GM12878 (cell line): ENCODE measurements at regions not wholly inside any gene's neighbourhood (a gene's known extent, or its start where the extent isn't known, plus 50 kb on each side); places are given as distances from the start of the nearest gene placed in this dataset.

ENCODE experiments used
- ATAC-seq: fragments of 200-7000 bp; cut with Tn5 transposase; 3 replicates; pipeline ENCODE4 v1.9.1; 2020; ENCODE audit warnings: mild to moderate bottlenecking, moderate library complexity
- BruUV-seq: library from RNA; stranded (reverse); fragments of 400-500 nt; replicated peaks from 2 replicates; lab custom pipeline; 2021; lab: Mats Ljungman, UMichigan
- CTCF ChIA-PET: fragments of 300-600 bp; sonication (Branson Sonifier 250); formaldehyde crosslinking; extraction: SDS; loops from one replicate; lab custom pipeline; 2021; ENCODE audit warnings: inconsistent platforms; lab: Yijun Ruan, JAX
- POLR2A ChIA-PET: fragments of 350-600 bp; formaldehyde crosslinking; extraction: SDS; loops from one replicate; lab custom pipeline; 2021; ENCODE audit warnings: inconsistent platforms; lab: Charles Lee
- RAD21 ChIA-PET: fragments of 300-600 bp; sonication (Branson Sonifier 250); formaldehyde crosslinking; loops from one replicate; lab custom pipeline; 2023; ENCODE audit warnings: antibody characterized with exemption; ENCODE audit not compliant: unreplicated experiment; lab: Charles Lee
- SMC1A ChIA-PET: fragments of 300-600 bp; sonication (Branson Sonifier 250); formaldehyde crosslinking; loops from one replicate; lab custom pipeline; 2023; ENCODE audit not compliant: unreplicated experiment, uncharacterized antibody; lab: Charles Lee
- DNase-seq: peaks from one replicate; pipeline ENCODE4 v3.0.0-alpha.2; 2011; ENCODE audit warnings: low read depth, low spot score
- FAIRE-seq: peaks from 3 replicates; lab custom pipeline; 2011; peaks lifted over from hg19 to GRCh38; lab: Jason Lieb, UNC
- H2AFZ ChIP-seq: 2 replicates; pipeline ENCODE4 v1.6.0; 2011; ENCODE audit warnings: low read depth, low read length, control low read depth; ENCODE audit not compliant: control insufficient read depth
- H3K27ac ChIP-seq: 2 replicates; pipeline ENCODE4 v1.5.1; 2011; ENCODE audit warnings: control low read depth; ENCODE audit not compliant: control insufficient read depth, insufficient read depth
- H3K27me3 ChIP-seq, 2 experiments: replicated peaks in 1 of 2; 2 replicates each; pipeline versions ENCODE4 v1.6.0 to v1.6.1; 2011; ENCODE audit warnings: low read length in 1 of 2; ENCODE audit not compliant: control insufficient read depth in 2 of 2, insufficient read depth in 2 of 2
- H3K36me3 ChIP-seq, 2 experiments: 2 replicates each; pipeline ENCODE4 v1.5.1; 2011; ENCODE audit warnings: low read length in 1 of 2; ENCODE audit not compliant: control insufficient read depth in 2 of 2, insufficient read depth in 2 of 2
- H3K4me1 ChIP-seq: 2 replicates; pipeline ENCODE4 v1.6.1; 2011; ENCODE audit warnings: mild to moderate bottlenecking, low read length, moderate library complexity, mixed read lengths; ENCODE audit not compliant: control insufficient read depth, insufficient read depth
- H3K4me2 ChIP-seq: 2 replicates; pipeline ENCODE4 v1.6.0; 2011; ENCODE audit warnings: control low read depth; ENCODE audit not compliant: control insufficient read depth, insufficient read depth
- H3K4me3 ChIP-seq: fragments of 200-600 bp; sonication (generic); 2 replicates; pipeline ENCODE4 v1.5.1; 2016
- H3K79me2 ChIP-seq: 2 replicates; pipeline ENCODE4 v1.6.0; 2011; ENCODE audit warnings: low read length; ENCODE audit not compliant: control insufficient read depth, insufficient read depth
- H3K9ac ChIP-seq: 2 replicates; pipeline ENCODE4 v1.8.0; 2011; ENCODE audit warnings: low read length, control low read depth, mixed read lengths; ENCODE audit not compliant: control insufficient read depth, insufficient read depth
- H3K9me3 ChIP-seq: replicated peaks from 3 replicates; pipeline ENCODE4 v1.5.1; 2011; ENCODE audit warnings: mild to moderate bottlenecking, low read length; ENCODE audit not compliant: control insufficient read depth, insufficient read depth
- H4K20me1 ChIP-seq: 2 replicates; pipeline ENCODE4 v1.6.0; 2011; ENCODE audit not compliant: control insufficient read depth, insufficient read depth
- PKNOX1 ChIP-seq: fragments of 450-650 bp; IDR thresholded peaks from 2 replicates; pipeline ENCODE4 v1.6.1; 2016; ENCODE audit warnings: mild to moderate bottlenecking
- ZNF687 ChIP-seq: fragments of 450-650 bp; IDR thresholded peaks from 2 replicates; pipeline ENCODE4 v1.6.1; 2017; ENCODE audit warnings: mild to moderate bottlenecking, moderate library complexity
- WGBS: methylation state at CpG from one replicate; pipeline ENCODE4 v1.1.6; 2016; ENCODE audit warnings: low lambda C conversion rate; ENCODE audit not compliant: insufficient replicate concordance, insufficient coverage; ENCODE audit errors: missing lambda C conversion rate; 5-methylcytosine and 5-hydroxymethylcytosine counted together
- in situ Hi-C: fragments of 300-500 bp; cut with MboI; formaldehyde crosslinking; loops from 9 replicates; pipeline ENCODE4 v1.14.3; 2018; ENCODE audit warnings: mixed read lengths
- intact Hi-C: fragments of 100-400 bp; cut with micrococcal nuclease; formaldehyde crosslinking; loops from one replicate; pipeline ENCODE4 v1.14.2; 2022; ENCODE audit not compliant: unreplicated experiment

GRCh38 chr14:49367696-49368095, 218.5 kb downstream of the RPS29 start:
- no TSS peak for BruUV-seq
- no peaks in the 10 kb centered on the region for H4K20me1 ChIP-seq
- in situ Hi-C loops: no loop called here
- TF ChIP-seq ZNF687: no peak
- peak; percentile 32 for TF ChIP-seq PKNOX1
- ChIA-PET POLR2A (interaction anchor here (0.8 kb wide), 1 partner anchor 227 kb away, joined by 5 read pairs; no protein-coding TSS in a partner anchor), RAD21 (no interaction called here), CTCF (no interaction called here), SMC1A (no interaction called here)
- no peak overlapping the region for H3K4me2 ChIP-seq
- H3K27me3 ChIP-seq: no peaks in the 10 kb centered on the region
- no peaks in the 10 kb centered on the region for H3K9me3 ChIP-seq
- no peaks in the 10 kb centered on the region for H3K4me1 ChIP-seq
- H3K9ac ChIP-seq: no peak overlapping the region
- intact Hi-C loops: no loop called here
- no peak overlapping the region for H3K4me3 ChIP-seq
- no peak overlapping the region for H3K27ac ChIP-seq
- ATAC-seq (peak; percentile 54), FAIRE-seq (peak; percentile 38), DNase-seq (peak; percentile 3)
- no peaks in the 10 kb centered on the region for H3K36me3 ChIP-seq
- no peaks in the 10 kb centered on the region for H3K79me2 ChIP-seq
- no peak overlapping the region for H2AFZ ChIP-seq
- 3% methylated on average over 3 of the region's 3 CpGs for WGBS
